SU-DHL-6 (cell line): ENCODE measurements at regions not wholly inside any gene's neighbourhood (a gene's known extent, or its start where the extent isn't known, plus 50 kb on each side); places are given as distances from the start of the nearest gene placed in this dataset.

ENCODE experiments used
- H2AFZ ChIP-seq: fragments of 200-600 bp; sonication (generic); 2 replicates; pipeline ENCODE4 v1.6.1; 2014; ENCODE audit warnings: low read depth, mild to moderate bottlenecking, moderate library complexity, mixed read lengths, antibody characterized with exemption, low read length; ENCODE audit not compliant: severe bottlenecking
- H3F3A ChIP-seq: fragments of 200-600 bp; shearing (Covaris generic); 2 replicates; pipeline ENCODE4 v1.6.0; 2016; ENCODE audit warnings: antibody characterized with exemption, mild to moderate bottlenecking; ENCODE audit not compliant: insufficient read depth
- H3K27ac ChIP-seq: fragments of 200-600 bp; sonication (generic); 2 replicates; pipeline ENCODE4 v1.5.1; 2016; ENCODE audit warnings: low read depth, mild to moderate bottlenecking, low read length, moderate library complexity, mixed read lengths
- H3K27me3 ChIP-seq: fragments of 200-600 bp; sonication (generic), shearing (Covaris generic); 2 replicates; pipeline ENCODE4 v1.6.0; 2014; ENCODE audit warnings: mild to moderate bottlenecking, low read length
- H3K36me3 ChIP-seq: fragments of 200-600 bp; sonication (generic); 2 replicates; pipeline ENCODE4 v1.6.1; 2014; ENCODE audit warnings: mild to moderate bottlenecking, low read length, mixed read lengths
- H3K4me2 ChIP-seq: fragments of 300-600, 200-600 bp; shearing (Covaris generic), sonication (generic); 2 replicates; pipeline ENCODE4 v1.6.0; 2014; ENCODE audit warnings: low read length, low read depth, mild to moderate bottlenecking; ENCODE audit not compliant: poor library complexity, severe bottlenecking
- H3K4me3 ChIP-seq: fragments of 200-600 bp; sonication (generic); 2 replicates; pipeline ENCODE4 v1.5.1; 2014; ENCODE audit warnings: antibody characterized with exemption, low read length, mild to moderate bottlenecking, mixed read lengths; ENCODE audit not compliant: insufficient read depth, poor library complexity, severe bottlenecking
- H3K79me2 ChIP-seq: fragments of 200-600 bp; sonication (generic); 2 replicates; pipeline ENCODE4 v1.6.1; 2014; ENCODE audit warnings: mild to moderate bottlenecking, low read length, moderate library complexity; ENCODE audit not compliant: insufficient read depth
- H3K9ac ChIP-seq: fragments of 200-600 bp; sonication (generic); 2 replicates; pipeline ENCODE4 v1.7.0; 2014; ENCODE audit warnings: mild to moderate bottlenecking, low read length
- H3K9me2 ChIP-seq: fragments of 200-600 bp; sonication (generic); replicated peaks from 2 replicates; pipeline ENCODE4 v1.6.1; 2014; ENCODE audit warnings: low read length; ENCODE audit not compliant: insufficient read depth
- H3K9me3 ChIP-seq: fragments of 200-600 bp; sonication (generic); 2 replicates; pipeline ENCODE4 v1.6.1; 2014; ENCODE audit warnings: low read length, mixed read lengths; ENCODE audit not compliant: insufficient read depth
- H4K20me1 ChIP-seq: fragments of 200-600 bp; sonication (generic); 2 replicates; pipeline ENCODE4 v1.6.1; 2014; ENCODE audit warnings: low read depth, mild to moderate bottlenecking, antibody characterized with exemption, low read length, moderate library complexity, mixed read lengths
- EZH2phosphoT487 ChIP-seq: fragments of 200-600 bp; sonication (generic), shearing (Covaris generic); conservative IDR thresholded peaks from 2 replicates; pipeline ENCODE4 v1.6.1; 2018; ENCODE audit warnings: mild to moderate bottlenecking, antibody characterized with exemption, low read length, moderate library complexity, mixed read lengths
- TF ChIP-seq, protein P1 (sequence below): fragments of 200-600 bp; sonication (generic); IDR thresholded peaks from one replicate; pipeline ENCODE4 v1.5.1; 2017; ENCODE audit warnings: antibody characterized with exemption, mild to moderate bottlenecking, low read length, moderate library complexity; ENCODE audit not compliant: insufficient read depth, poor library complexity, severe bottlenecking

DNA sequence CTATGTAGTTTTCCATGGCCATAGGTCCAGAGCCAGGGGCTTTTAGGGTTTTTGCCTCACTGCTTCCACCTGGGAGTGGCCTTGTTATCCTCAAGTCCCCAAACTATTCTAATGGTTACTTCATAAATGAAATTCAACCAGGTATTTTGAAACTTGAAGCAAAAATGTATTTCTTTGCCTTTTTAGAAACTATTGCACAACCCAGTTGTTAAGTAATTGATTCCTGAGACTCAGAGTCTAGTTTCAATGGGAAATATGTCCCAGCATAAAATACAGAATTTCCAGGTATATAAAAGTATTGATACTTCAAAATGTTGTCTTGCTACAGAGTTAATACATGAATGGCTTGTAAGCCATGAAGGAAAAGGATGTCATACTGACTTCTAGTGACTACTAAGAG is 456.2 kb upstream of the DAB2 start:
- no peaks in the 10 kb centered on the region for H3K36me3 ChIP-seq
- no peaks in the 10 kb centered on the region for H3F3A ChIP-seq
- TF ChIP-seq EZH2phosphoT487, result no peak
- TF ChIP-seq, protein P1, sequence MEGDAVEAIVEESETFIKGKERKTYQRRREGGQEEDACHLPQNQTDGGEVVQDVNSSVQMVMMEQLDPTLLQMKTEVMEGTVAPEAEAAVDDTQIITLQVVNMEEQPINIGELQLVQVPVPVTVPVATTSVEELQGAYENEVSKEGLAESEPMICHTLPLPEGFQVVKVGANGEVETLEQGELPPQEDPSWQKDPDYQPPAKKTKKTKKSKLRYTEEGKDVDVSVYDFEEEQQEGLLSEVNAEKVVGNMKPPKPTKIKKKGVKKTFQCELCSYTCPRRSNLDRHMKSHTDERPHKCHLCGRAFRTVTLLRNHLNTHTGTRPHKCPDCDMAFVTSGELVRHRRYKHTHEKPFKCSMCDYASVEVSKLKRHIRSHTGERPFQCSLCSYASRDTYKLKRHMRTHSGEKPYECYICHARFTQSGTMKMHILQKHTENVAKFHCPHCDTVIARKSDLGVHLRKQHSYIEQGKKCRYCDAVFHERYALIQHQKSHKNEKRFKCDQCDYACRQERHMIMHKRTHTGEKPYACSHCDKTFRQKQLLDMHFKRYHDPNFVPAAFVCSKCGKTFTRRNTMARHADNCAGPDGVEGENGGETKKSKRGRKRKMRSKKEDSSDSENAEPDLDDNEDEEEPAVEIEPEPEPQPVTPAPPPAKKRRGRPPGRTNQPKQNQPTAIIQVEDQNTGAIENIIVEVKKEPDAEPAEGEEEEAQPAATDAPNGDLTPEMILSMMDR, result no peak
- no peak overlapping the region for H3K4me3 ChIP-seq
- no peak overlapping the region for H2AFZ ChIP-seq
- H3K9me2 ChIP-seq, result no peaks in the 10 kb centered on the region; the same call in 1 of the 2 replicates
- H3K9ac ChIP-seq, result no peak overlapping the region
- no peaks in the 10 kb centered on the region for H4K20me1 ChIP-seq
- H3K79me2 ChIP-seq, result no peaks in the 10 kb centered on the region
- no peaks in the 10 kb centered on the region for H3K27me3 ChIP-seq
- H3K9me3 ChIP-seq, result no peaks in the 10 kb centered on the region
- no peak overlapping the region for H3K4me2 ChIP-seq
- no peak overlapping the region for H3K27ac ChIP-seq

DNA sequence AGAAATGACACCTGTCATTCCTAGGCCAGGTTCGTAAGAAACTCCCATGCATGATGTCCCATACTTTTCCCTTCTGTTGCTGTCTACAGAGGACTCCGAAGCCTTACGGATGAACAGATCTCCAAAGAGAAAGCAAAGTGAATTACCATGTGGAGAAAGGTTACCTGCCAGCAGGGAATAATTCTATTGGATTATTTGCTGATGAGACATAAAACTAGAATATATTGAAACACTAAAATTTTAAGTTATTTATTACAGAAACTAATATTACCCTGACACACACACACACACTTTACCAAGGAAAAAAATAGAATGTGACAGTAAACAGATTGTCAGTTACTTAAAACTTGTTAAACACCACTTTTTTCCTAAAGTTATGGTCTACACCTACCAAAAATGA is 452.7 kb upstream of the DAB2 start:
- no peak for TF ChIP-seq EZH2phosphoT487
- TF ChIP-seq, protein P1, result no peak
- no peak overlapping the region for H3K4me3 ChIP-seq
- no peak overlapping the region for H2AFZ ChIP-seq
- H3K27ac ChIP-seq, result no peak overlapping the region
- no peaks in the 10 kb centered on the region; the same call in 1 of the 2 replicates for H3K9me2 ChIP-seq
- no peak overlapping the region for H3K4me2 ChIP-seq
- no peaks in the 10 kb centered on the region for H3K9me3 ChIP-seq
- no peak overlapping the region for H3K9ac ChIP-seq
- H3F3A ChIP-seq, result no peaks in the 10 kb centered on the region
- H3K36me3 ChIP-seq, result no peaks in the 10 kb centered on the region
- H4K20me1 ChIP-seq, result no peaks in the 10 kb centered on the region
- no peaks in the 10 kb centered on the region for H3K27me3 ChIP-seq
- no peaks in the 10 kb centered on the region for H3K79me2 ChIP-seq

DNA sequence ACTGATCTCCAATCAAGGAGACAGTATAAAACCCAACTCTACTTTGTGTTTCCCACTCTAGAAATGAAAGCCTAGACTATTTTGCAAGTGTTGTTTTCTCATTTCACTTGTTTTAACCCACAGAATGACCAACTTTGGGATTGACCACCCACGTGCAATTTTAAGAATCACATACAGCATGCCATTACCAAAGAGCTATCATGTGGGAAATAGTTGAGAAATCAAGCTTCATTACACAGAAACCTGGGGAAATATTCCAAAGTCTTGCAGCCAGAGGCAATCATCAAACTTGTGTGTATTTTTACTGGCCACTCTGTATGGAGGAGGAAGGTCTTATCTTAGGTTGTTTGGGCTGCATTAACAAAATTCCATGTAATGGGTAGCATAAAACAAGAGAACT is 451.4 kb upstream of the DAB2 start:
- H2AFZ ChIP-seq, result no peak overlapping the region
- no peak overlapping the region for H3K4me2 ChIP-seq
- no peak overlapping the region for H3K9ac ChIP-seq
- no peak overlapping the region for H3K4me3 ChIP-seq
- no peaks in the 10 kb centered on the region for H3F3A ChIP-seq
- H3K27ac ChIP-seq, result no peak overlapping the region
- no peaks in the 10 kb centered on the region for H3K79me2 ChIP-seq
- no peaks in the 10 kb centered on the region for H3K9me3 ChIP-seq
- TF ChIP-seq, protein P1, result no peak
- TF ChIP-seq EZH2phosphoT487, result no peak
- no peaks in the 10 kb centered on the region for H3K27me3 ChIP-seq
- H3K9me2 ChIP-seq, result no peaks in the 10 kb centered on the region; the same call in 1 of the 2 replicates
- no peaks in the 10 kb centered on the region for H4K20me1 ChIP-seq
- H3K36me3 ChIP-seq, result no peaks in the 10 kb centered on the region
